ENCODE measurements at regions not wholly inside any gene's neighbourhood (a gene's known extent, or its start where the extent isn't known, plus 50 kb on each side); places are given as distances from the start of the nearest gene placed in this dataset.

DNA sequence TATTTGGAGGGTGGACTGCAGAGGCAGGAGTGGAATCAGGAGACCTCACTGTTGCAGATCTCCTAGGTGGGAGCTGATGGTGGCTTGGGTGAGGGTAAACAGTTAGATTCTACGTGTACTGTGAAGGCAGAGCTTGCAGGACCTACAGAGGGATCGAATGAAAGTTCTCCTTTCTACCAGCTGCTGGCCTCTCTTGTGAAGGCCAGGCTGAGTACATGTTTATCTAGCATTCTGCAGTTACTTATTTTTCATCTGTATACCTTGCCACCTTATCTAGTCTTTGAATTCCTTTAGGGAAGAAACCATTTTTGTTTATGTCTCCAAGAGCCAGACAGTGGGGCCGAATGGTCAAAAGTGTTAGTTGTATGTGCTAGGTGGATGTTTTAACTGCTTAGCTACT, 57.6 kb downstream of the PTTG1 start:
- no peak for TF ChIP-seq CTCF (conservative IDR thresholded peaks at IDR 0.05; ENCODE audit: low read length)
- TF ChIP-seq EZH2phosphoT487 (IDR thresholded peaks at IDR 0.05; ENCODE audit: borderline replicate concordance): no peak
- H3K9ac ChIP-seq (ENCODE audit: low read depth, low read length, poor library complexity, severe bottlenecking): no peak overlapping the region
- no peaks in the 10 kb centered on the region for H3K27me3 ChIP-seq (ENCODE audit: insufficient read depth, low read length, poor library complexity, severe bottlenecking)
- H3K4me1 ChIP-seq (ENCODE audit: insufficient read depth, low read length, poor library complexity, severe bottlenecking): peaks cover 24% of the 10 kb centered on the region
- peak overlapping the region; percentile 32 for H3K4me3 ChIP-seq (ENCODE audit: low read length, poor library complexity, severe bottlenecking)
- no peaks in the 10 kb centered on the region for H3K9me3 ChIP-seq (ENCODE audit: insufficient read depth, low read depth, low read length)
- no peaks in the 10 kb centered on the region for H3F3A ChIP-seq (ENCODE audit: low read depth)
- H2AFZ ChIP-seq (ENCODE audit: low read length): no peak overlapping the region
- peak overlapping the region; percentile 27 for H3K4me2 ChIP-seq (ENCODE audit: low read depth, low read length, poor library complexity, severe bottlenecking)
- H3K9me2 ChIP-seq (replicated peaks; ENCODE audit: low read depth, low read length): no peaks in the 10 kb centered on the region
- peaks cover 93% of the 10 kb centered on the region for H3K79me2 ChIP-seq (ENCODE audit: insufficient read depth, low read length)
- H3K36me3 ChIP-seq (ENCODE audit: insufficient read depth, low read length): no peaks in the 10 kb centered on the region; the same call in 1 of the 2 replicates
- peaks cover 34% of the 10 kb centered on the region for H4K20me1 ChIP-seq (ENCODE audit: insufficient read depth, low read length, poor library complexity, severe bottlenecking)

GRCh38 chr5:160479926-160480325, 58.3 kb downstream of the PTTG1 start:
- Histone ChIP-seq H3K9ac (ENCODE audit: low read depth, low read length, poor library complexity, severe bottlenecking) (no peak overlapping the region), H3K27me3 (ENCODE audit: insufficient read depth, low read length, poor library complexity, severe bottlenecking) (no peaks in the 10 kb centered on the region), H2AFZ (ENCODE audit: low read length) (no peak overlapping the region), H3K4me3 (ENCODE audit: low read length, poor library complexity, severe bottlenecking) (no peak overlapping the region), H3K36me3 (ENCODE audit: insufficient read depth, low read length) (peaks cover 1% of the 10 kb centered on the region; the same call in 1 of the 2 replicates), H3K9me2 (replicated peaks; ENCODE audit: low read depth, low read length) (no peaks in the 10 kb centered on the region), H3K4me1 (ENCODE audit: insufficient read depth, low read length, poor library complexity, severe bottlenecking) (peaks cover 24% of the 10 kb centered on the region), H3K79me2 (ENCODE audit: insufficient read depth, low read length) (peaks cover 86% of the 10 kb centered on the region), H4K20me1 (ENCODE audit: insufficient read depth, low read length, poor library complexity, severe bottlenecking) (peaks cover 33% of the 10 kb centered on the region), H3F3A (ENCODE audit: low read depth) (no peaks in the 10 kb centered on the region), H3K9me3 (ENCODE audit: insufficient read depth, low read depth, low read length) (no peaks in the 10 kb centered on the region), H3K4me2 (ENCODE audit: low read depth, low read length, poor library complexity, severe bottlenecking) (peak overlapping the region; percentile 27)
- TF ChIP-seq CTCF (conservative IDR thresholded peaks at IDR 0.05; ENCODE audit: low read length) (no peak), EZH2phosphoT487 (IDR thresholded peaks at IDR 0.05; ENCODE audit: borderline replicate concordance) (no peak)

DNA sequence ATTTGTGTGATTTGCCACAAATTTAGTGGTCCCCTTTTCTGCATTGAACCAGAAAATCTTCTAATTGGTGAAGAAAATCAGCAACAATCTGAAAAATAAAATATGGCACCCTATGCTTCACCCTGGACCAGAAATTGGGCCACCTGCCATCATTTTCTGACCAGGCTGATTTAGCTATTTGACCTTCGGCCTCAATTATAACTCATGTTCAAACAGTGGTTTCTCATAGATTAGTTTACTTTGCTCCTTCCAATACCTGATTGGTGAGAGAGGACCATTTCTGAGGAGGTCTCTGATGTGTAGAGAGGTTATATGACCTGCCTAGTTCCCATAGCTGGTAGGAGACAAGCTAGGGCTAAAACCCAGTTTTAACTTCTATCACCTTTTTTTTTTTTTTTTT, 59.0 kb downstream of the PTTG1 start:
- TF ChIP-seq CTCF (conservative IDR thresholded peaks at IDR 0.05; ENCODE audit: low read length) (no peak), EZH2phosphoT487 (IDR thresholded peaks at IDR 0.05; ENCODE audit: borderline replicate concordance) (no peak)
- no peaks in the 10 kb centered on the region for H3K9me3 ChIP-seq (ENCODE audit: insufficient read depth, low read depth, low read length)
- peaks cover 31% of the 10 kb centered on the region for H4K20me1 ChIP-seq (ENCODE audit: insufficient read depth, low read length, poor library complexity, severe bottlenecking)
- peaks cover 9% of the 10 kb centered on the region; the same call in 1 of the 2 replicates for H3K36me3 ChIP-seq (ENCODE audit: insufficient read depth, low read length)
- H3K9ac ChIP-seq (ENCODE audit: low read depth, low read length, poor library complexity, severe bottlenecking): no peak overlapping the region
- peak overlapping the region; percentile 16 for H3K4me2 ChIP-seq (ENCODE audit: low read depth, low read length, poor library complexity, severe bottlenecking)
- no peak overlapping the region for H2AFZ ChIP-seq (ENCODE audit: low read length)
- H3K4me3 ChIP-seq (ENCODE audit: low read length, poor library complexity, severe bottlenecking): no peak overlapping the region
- H3K4me1 ChIP-seq (ENCODE audit: insufficient read depth, low read length, poor library complexity, severe bottlenecking): peaks cover 22% of the 10 kb centered on the region
- H3K79me2 ChIP-seq (ENCODE audit: insufficient read depth, low read length): peaks cover 78% of the 10 kb centered on the region
- H3F3A ChIP-seq (ENCODE audit: low read depth): no peaks in the 10 kb centered on the region
- no peaks in the 10 kb centered on the region for H3K27me3 ChIP-seq (ENCODE audit: insufficient read depth, low read length, poor library complexity, severe bottlenecking)
- H3K9me2 ChIP-seq (replicated peaks; ENCODE audit: low read depth, low read length): no peaks in the 10 kb centered on the region
